Effector memory CD8-positive, alpha-beta T cell (primary cell): ENCODE measurements at regions not wholly inside any gene's neighbourhood (a gene's known extent, or its start where the extent isn't known, plus 50 kb on each side); places are given as distances from the start of the nearest gene placed in this dataset.

ENCODE experiments used
- ATAC-seq: fragments of 150-1000 bp; cut with Tn5 transposase; replicated peaks from 2 replicates; pipeline ENCODE4 v1.10.0; 2021; ENCODE audit warnings: mild to moderate bottlenecking, moderate library complexity
- DNase-seq, 3 experiments: peaks; one replicate each; pipeline ENCODE4 v3.0.0; 2021
- H3K27ac Mint-ChIP-seq, 2 donors: one replicate each; pipeline ENCODE4 v1.8.0; 2022; ENCODE audit warnings: mild to moderate bottlenecking in 2 of 2, mixed read lengths in 2 of 2, moderate library complexity in 2 of 2
- H3K27me3 Mint-ChIP-seq, 2 donors: one replicate each; pipeline ENCODE4 v1.8.0; 2022; ENCODE audit warnings: mixed read lengths in 2 of 2
- H3K36me3 Mint-ChIP-seq: one replicate; pipeline ENCODE4 v1.8.0; 2022; ENCODE audit warnings: mild to moderate bottlenecking, moderate library complexity, mixed read lengths; ENCODE audit not compliant: insufficient read depth
- H3K4me1 Mint-ChIP-seq, 2 donors: one replicate each; pipeline ENCODE4 v1.8.0; 2022; ENCODE audit warnings: low read depth in 2 of 2, mixed read lengths in 2 of 2
- H3K4me3 Mint-ChIP-seq, 2 donors: one replicate each; pipeline ENCODE4 v1.8.0; 2022; ENCODE audit warnings: mild to moderate bottlenecking in 2 of 2, mixed read lengths in 2 of 2, moderate library complexity in 2 of 2
- H3K9me3 Mint-ChIP-seq, 2 donors: one replicate each; pipeline ENCODE4 v1.8.0; 2022; ENCODE audit warnings: mixed read lengths in 2 of 2

DNA sequence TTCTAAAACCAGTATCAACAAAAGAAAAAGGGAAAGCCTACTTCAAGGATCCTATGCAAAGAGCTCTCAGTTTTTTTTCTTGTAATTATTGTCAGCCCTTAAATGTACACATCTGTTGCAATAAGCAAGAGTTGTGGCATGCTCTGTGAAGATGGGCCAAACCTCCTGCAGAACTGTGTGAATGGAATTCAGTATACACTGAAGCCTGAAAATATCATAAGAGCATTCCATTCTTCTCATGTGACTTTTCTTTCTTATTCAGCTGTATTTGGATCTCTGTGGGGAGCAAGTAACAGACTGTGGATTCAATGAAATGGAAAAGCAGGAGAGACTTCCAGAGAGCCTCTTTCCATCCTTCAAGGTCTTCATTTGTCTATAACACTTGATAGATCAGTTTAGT lies 130.7 kb downstream of the SAMD9 start:
- ATAC-seq (no peak), DNase-seq (no peak)
- H3K4me1 Mint-ChIP-seq: no peaks in the 10 kb centered on the region
- no peak overlapping the region for H3K4me3 Mint-ChIP-seq
- H3K36me3 Mint-ChIP-seq: no peaks in the 10 kb centered on the region
- peaks cover 7 to 29% of the 10 kb centered on the region in 2 donors for H3K27me3 Mint-ChIP-seq
- peak overlapping the region in 1 of 2 donors; percentile 25 for H3K27ac Mint-ChIP-seq
- H3K9me3 Mint-ChIP-seq: no peaks in the 10 kb centered on the region

DNA sequence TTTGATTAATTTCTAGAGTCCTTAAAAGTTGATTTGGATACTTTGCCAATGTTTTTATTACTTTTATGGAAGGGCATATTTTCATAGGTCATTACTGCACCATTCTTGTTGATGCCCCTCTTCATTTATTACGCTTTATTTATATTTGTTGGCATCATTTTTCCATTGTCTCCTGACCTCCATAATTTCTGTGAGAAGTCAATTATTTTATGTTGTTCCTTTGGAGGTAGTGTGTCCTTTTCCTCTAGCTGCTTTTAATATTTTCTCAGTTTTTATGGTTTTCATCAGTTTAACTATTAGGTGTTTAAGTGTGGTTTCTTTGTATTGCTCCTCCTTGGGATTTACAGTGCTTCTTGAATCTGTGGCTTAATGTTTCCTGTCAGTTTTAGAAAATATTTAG lies 134.9 kb downstream of the SAMD9 start:
- no peak overlapping the region for H3K4me3 Mint-ChIP-seq
- H3K9me3 Mint-ChIP-seq: no peaks in the 10 kb centered on the region
- H3K27me3 Mint-ChIP-seq: peaks cover 7 to 9% of the 10 kb centered on the region in 2 donors
- H3K4me1 Mint-ChIP-seq: no peaks in the 10 kb centered on the region
- no peak overlapping the region for H3K27ac Mint-ChIP-seq
- H3K36me3 Mint-ChIP-seq: no peaks in the 10 kb centered on the region
- DNase-seq: no peak
- no peak for ATAC-seq

DNA sequence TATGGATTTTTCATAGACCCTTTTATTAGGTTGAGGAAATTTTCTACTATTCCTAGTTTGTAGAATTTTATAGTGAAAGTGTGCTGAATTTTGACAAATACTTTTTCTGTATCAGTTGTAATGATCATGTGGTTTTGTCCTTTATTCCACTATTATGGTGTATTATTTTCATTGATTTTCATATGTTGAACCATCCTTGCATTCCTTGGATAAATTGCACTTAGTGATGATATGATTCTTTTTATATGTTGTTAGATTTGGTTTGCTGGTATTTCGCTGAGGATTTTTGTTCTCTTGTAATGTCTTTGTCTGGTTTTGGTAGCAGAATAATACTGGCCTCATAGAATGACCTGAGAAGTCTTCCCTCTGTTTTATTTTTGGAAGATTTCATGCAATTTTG lies 140.6 kb upstream of the CDK6 start:
- ATAC-seq (no peak), DNase-seq (no peak)
- Mint-ChIP-seq H3K4me1 (no peaks in the 10 kb centered on the region), H3K36me3 (no peaks in the 10 kb centered on the region), H3K27me3 (no peaks in the 10 kb centered on the region), H3K9me3 (peaks cover 0 to 10% of the 10 kb centered on the region in 2 donors), H3K27ac (no peak overlapping the region), H3K4me3 (no peak overlapping the region)

DNA sequence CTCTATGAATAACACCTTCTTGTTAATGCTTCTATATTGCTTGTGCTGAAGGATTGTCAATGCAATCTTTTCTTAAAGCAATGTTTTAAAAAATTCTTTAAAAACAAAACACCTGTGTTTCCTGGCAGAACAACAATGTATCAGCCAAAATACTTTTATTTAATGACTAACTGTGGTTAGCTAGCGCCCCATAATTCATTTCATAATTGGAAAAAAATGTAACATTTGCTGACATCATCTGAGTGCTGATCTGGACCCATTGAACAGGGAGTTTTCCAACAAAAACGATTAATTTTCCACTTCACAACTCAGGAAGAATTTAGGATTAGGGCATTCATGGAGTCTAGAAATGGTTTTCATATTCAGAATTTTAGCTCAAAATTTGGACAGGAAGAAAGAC lies 137.6 kb upstream of the CDK6 start:
- H3K27ac Mint-ChIP-seq: no peak overlapping the region
- H3K9me3 Mint-ChIP-seq: peaks cover 0 to 10% of the 10 kb centered on the region in 2 donors
- H3K27me3 Mint-ChIP-seq: no peaks in the 10 kb centered on the region
- H3K4me1 Mint-ChIP-seq: no peaks in the 10 kb centered on the region
- DNase-seq (no peak), ATAC-seq (no peak)
- H3K4me3 Mint-ChIP-seq: no peak overlapping the region
- H3K36me3 Mint-ChIP-seq: no peaks in the 10 kb centered on the region

DNA sequence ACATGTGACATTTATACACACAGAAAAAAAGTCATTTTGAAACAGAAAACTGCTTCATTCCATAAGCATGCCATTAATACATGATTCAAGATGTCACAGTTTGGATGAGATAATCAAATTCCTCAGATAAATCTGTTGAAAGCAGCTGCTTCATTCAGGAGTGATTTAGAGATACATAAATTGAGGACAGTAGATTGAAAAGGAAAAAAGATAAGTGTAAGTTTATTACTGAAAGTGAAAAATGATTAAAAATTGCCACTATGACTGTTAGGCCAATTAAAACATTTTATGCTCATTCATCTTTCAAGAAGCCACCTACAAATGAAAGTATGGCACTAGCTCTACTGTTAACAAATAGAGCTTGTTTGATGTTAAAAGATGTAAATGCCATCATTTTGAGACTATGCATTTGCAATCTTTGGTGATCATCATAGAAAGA lies 136.9 kb upstream of the CDK6 start:
- DNase-seq (no peak), ATAC-seq (no peak)
- Mint-ChIP-seq H3K27me3 (no peaks in the 10 kb centered on the region), H3K4me3 (no peak overlapping the region), H3K27ac (no peak overlapping the region), H3K36me3 (no peaks in the 10 kb centered on the region), H3K9me3 (peaks cover 0 to 10% of the 10 kb centered on the region in 2 donors), H3K4me1 (no peaks in the 10 kb centered on the region)

DNA sequence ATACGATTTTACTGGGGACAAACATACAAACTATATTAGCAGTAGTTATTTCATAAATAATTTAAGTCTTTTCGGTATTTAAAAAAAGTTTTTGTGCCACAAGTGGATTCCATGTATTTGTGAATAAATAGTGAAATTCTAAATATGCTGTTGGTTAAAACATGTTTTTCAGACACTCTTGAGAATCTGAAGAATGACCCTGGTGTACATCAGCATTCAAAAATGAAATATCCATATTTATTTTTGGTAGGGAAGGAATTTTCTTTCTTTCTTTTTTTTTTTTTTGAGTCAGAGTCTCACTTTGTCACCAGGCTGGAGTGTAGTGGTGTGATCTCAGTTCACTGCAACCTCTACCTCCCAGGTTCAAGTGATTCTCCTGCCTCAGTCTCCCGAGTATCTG lies 136.1 kb upstream of the CDK6 start:
- Mint-ChIP-seq H3K27me3 (no peaks in the 10 kb centered on the region), H3K4me3 (no peak overlapping the region), H3K9me3 (peaks cover 0 to 10% of the 10 kb centered on the region in 2 donors), H3K36me3 (no peaks in the 10 kb centered on the region), H3K27ac (no peak overlapping the region), H3K4me1 (no peaks in the 10 kb centered on the region)
- ATAC-seq (no peak), DNase-seq (no peak)

DNA sequence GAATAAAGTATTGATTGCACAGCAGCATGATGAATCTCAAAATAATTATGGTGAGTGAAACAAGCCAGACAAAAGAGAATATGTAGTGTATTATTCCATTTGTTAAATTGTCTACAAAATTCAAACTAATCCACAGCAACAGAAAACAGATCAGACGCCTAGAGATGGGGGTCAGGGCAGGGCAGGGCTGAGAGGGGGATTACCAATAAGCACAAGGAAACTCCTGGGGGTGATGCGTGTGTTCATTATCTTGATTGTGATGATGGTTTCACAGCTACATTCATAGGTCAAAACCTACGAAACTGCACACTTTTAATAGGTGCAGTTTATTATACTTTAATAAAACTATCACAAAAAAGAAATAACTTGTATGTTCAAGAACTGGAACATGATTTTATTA lies 132.7 kb upstream of the CDK6 start:
- no peak for DNase-seq
- H3K4me1 Mint-ChIP-seq: no peaks in the 10 kb centered on the region
- no peaks in the 10 kb centered on the region for H3K9me3 Mint-ChIP-seq
- ATAC-seq: no peak
- no peak overlapping the region for H3K27ac Mint-ChIP-seq
- H3K27me3 Mint-ChIP-seq: no peaks in the 10 kb centered on the region
- H3K4me3 Mint-ChIP-seq: no peak overlapping the region
- no peaks in the 10 kb centered on the region for H3K36me3 Mint-ChIP-seq

DNA sequence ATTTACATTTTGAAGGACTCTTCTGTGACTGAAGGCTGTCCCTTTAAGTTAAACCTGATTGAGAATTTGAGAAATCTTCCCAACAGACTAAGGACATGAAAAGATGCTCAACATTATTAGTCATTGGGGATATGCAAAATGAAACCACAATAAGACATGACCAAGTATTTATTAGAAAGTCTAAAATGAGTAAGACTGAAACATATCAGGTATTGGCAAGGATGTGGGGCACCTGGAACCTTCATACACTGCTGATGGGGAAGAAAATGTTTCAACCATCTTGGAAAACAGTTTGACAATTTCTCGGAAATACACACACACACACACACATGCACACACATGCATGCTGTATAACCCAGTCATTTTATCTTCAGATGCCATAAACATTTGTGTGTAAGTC lies 132.1 kb upstream of the CDK6 start:
- no peak overlapping the region for H3K4me3 Mint-ChIP-seq

DNA sequence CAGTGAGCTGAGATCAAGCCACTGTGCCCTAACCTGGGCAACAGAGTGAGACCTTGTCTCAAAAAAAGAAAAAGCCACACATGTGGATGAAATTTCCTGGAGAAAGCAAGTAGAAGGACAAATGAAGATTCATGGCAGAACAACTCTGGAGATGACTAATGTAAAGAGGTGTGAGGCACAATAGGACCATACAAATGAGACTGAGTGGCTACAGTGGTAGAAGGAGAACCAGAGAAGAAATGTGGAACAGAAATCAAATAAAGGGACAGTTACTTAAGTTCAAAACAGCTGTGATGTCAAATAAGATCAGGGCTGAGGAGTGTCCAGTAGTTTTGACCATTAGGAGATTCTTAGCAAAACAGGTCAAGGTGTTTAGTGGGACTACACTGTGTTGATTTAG lies 130.9 kb upstream of the CDK6 start:
- DNase-seq: no peak
- no peak for ATAC-seq
- no peaks in the 10 kb centered on the region for H3K27me3 Mint-ChIP-seq
- H3K4me3 Mint-ChIP-seq: no peak overlapping the region
- no peaks in the 10 kb centered on the region for H3K9me3 Mint-ChIP-seq
- no peaks in the 10 kb centered on the region for H3K36me3 Mint-ChIP-seq
- no peaks in the 10 kb centered on the region for H3K4me1 Mint-ChIP-seq
- H3K27ac Mint-ChIP-seq: no peak overlapping the region

More for the DNA sequence above, 132.1 kb upstream of the CDK6 start:
- ATAC-seq (no peak), DNase-seq (no peak)
- H3K4me1 Mint-ChIP-seq: no peaks in the 10 kb centered on the region
- H3K27ac Mint-ChIP-seq: no peak overlapping the region
- no peaks in the 10 kb centered on the region for H3K9me3 Mint-ChIP-seq
- no peaks in the 10 kb centered on the region for H3K27me3 Mint-ChIP-seq
- H3K36me3 Mint-ChIP-seq: no peaks in the 10 kb centered on the region

DNA sequence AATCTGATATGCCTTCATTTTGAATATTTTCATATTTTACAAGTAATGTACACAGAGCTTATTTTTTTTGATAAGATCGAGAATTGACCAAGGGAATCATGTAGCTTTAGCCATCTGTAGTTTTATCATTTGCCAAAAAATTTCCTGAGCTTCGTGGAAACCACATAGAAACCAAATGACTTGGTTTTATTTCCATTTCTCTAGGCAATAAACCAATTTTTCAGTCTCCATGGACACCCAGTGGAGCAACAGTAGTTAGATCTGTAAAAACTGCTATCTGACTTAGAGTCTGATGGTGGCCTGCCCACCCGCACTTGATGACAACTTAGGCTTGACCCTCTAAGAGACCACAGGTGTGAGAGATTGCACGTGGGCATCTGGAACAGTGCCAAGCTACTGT lies 127.8 kb upstream of the CDK6 start:
- Mint-ChIP-seq H3K27me3 (peaks cover 0 to 5% of the 10 kb centered on the region in 2 donors), H3K4me1 (no peaks in the 10 kb centered on the region), H3K4me3 (no peak overlapping the region), H3K27ac (no peak overlapping the region), H3K36me3 (no peaks in the 10 kb centered on the region), H3K9me3 (no peaks in the 10 kb centered on the region)
- no peak for DNase-seq
- ATAC-seq: no peak

DNA sequence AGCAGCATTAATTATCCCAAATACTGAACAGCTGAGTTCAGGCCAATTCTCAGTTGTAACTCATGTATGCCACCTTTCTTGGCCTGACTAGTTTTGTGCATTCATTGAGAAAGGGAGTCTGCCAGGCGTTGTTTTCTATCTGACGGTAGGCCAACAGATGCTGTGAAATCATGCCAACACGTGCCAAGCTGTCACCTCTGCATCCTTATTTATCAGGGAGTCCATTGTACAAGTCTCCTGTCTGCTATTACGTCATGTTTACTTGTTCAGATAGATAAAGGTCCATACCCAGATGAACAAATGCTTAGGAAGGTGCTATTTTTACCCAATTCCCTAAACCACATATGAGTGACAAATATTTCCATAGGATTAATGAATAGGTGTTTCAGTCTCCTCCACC lies 127.2 kb upstream of the CDK6 start:
- Mint-ChIP-seq H3K4me3 (no peak overlapping the region), H3K27ac (no peak overlapping the region), H3K4me1 (no peaks in the 10 kb centered on the region), H3K9me3 (no peaks in the 10 kb centered on the region), H3K36me3 (no peaks in the 10 kb centered on the region), H3K27me3 (peaks cover 0 to 7% of the 10 kb centered on the region in 2 donors)
- no peak for DNase-seq
- ATAC-seq: no peak

DNA sequence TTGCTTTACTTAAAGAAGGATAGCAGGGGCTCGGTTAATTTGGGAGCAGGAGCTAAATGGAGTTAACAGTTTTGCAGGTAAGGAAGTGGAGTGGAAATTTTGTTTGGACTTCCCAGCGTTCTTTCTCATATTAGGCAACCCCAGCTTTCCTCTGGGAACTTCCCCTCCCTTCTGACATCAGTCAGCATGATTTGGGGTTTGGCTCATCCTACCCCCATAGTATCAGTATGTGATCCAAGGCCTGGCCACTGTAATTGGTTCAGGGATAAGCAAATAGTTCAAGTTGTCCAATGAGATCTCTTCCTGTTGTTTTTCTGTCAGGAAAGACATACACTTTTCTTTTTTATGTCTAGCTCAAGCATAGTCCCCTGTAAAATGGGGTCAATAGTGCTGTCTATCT lies 125.6 kb upstream of the CDK6 start:
- Mint-ChIP-seq H3K27me3 (peaks cover 9 to 17% of the 10 kb centered on the region in 2 donors), H3K4me3 (no peak overlapping the region), H3K36me3 (no peaks in the 10 kb centered on the region), H3K4me1 (no peaks in the 10 kb centered on the region), H3K27ac (no peak overlapping the region), H3K9me3 (no peaks in the 10 kb centered on the region)
- DNase-seq: no peak
- ATAC-seq: no peak

DNA sequence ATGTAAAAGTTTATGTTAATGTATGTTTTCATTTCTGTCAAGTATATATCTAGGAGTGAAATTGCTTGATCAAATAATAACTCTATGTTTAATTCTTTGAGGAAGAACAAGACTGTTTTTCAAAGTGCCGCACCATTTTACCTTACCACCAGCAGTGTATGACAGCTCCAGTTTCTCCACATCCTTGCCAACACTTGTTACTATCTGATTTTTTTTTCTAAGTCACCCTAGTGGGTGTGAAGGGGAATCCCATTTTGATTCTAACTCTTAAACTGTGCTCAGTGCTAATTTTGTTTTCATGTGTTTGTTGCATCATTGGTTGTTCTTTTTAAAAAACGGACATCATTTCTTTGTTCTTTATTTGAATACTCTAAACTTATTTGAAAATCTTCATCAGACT lies 120.2 kb upstream of the CDK6 start:
- ATAC-seq: no peak
- peaks cover 14 to 26% of the 10 kb centered on the region in 2 donors for H3K27me3 Mint-ChIP-seq
- no peak for DNase-seq
- H3K27ac Mint-ChIP-seq: no peak overlapping the region
- H3K4me1 Mint-ChIP-seq: no peaks in the 10 kb centered on the region
- no peak overlapping the region for H3K4me3 Mint-ChIP-seq
- peaks cover 0 to 3% of the 10 kb centered on the region in 2 donors for H3K9me3 Mint-ChIP-seq
- no peaks in the 10 kb centered on the region for H3K36me3 Mint-ChIP-seq

DNA sequence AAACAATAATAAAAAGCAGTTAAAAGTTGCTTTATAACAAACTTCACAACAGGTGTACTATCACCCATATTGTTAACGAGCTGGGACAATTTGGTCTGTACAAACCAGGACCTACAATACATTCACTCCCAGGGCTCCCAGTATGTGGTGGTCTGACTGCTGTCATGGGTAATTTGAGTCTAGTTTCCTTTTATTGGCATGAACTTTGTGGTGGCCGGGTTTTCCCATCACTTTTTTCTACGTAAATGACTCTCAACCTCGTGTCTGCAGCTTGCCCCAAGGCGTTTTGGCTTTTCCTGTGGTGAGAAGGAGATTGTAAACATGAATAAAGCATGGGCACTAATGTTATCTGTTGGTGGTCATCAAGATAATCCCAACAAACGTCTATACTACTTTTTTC lies 118.7 kb upstream of the CDK6 start:
- Mint-ChIP-seq H3K9me3 (peaks cover 0 to 3% of the 10 kb centered on the region in 2 donors), H3K27me3 (peaks cover 14 to 26% of the 10 kb centered on the region in 2 donors), H3K4me1 (no peaks in the 10 kb centered on the region), H3K4me3 (no peak overlapping the region), H3K36me3 (no peaks in the 10 kb centered on the region), H3K27ac (no peak overlapping the region)
- ATAC-seq: no peak
- no peak for DNase-seq

DNA sequence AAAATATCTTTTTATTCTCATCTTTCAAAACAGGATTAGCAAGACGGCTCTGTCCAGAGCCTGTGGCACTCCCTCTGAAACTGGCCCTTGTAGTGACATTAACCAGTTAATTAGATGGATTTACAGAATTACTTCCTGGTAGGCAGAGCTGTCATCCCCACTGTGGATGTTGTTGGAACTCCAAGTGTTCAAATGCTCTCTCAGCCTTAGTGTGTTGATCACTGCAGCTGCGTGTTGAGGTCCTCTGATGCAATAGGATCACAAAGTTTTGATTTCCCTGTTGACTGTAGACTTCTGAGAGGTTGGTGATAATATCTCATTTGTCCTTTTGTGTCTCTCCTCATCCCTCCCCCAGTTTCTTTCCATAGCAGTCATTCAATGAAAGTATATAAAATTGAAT lies 117.3 kb upstream of the CDK6 start:
- H3K36me3 Mint-ChIP-seq: no peaks in the 10 kb centered on the region
- peaks cover 0 to 3% of the 10 kb centered on the region in 2 donors for H3K9me3 Mint-ChIP-seq
- H3K27me3 Mint-ChIP-seq: peaks cover 14 to 19% of the 10 kb centered on the region in 2 donors
- DNase-seq (no peak), ATAC-seq (no peak)
- no peaks in the 10 kb centered on the region for H3K4me1 Mint-ChIP-seq
- H3K27ac Mint-ChIP-seq: no peak overlapping the region
- no peak overlapping the region for H3K4me3 Mint-ChIP-seq
